ENCODE measurements at regions not wholly inside any gene's neighbourhood (a gene's known extent, or its start where the extent isn't known, plus 50 kb on each side); places are given as distances from the start of the nearest gene placed in this dataset.

- no peak for TF ChIP-seq ZFX (IDR thresholded peaks at IDR 0.05; ENCODE audit: borderline replicate concordance)
- TF ChIP-seq, protein P1, sequence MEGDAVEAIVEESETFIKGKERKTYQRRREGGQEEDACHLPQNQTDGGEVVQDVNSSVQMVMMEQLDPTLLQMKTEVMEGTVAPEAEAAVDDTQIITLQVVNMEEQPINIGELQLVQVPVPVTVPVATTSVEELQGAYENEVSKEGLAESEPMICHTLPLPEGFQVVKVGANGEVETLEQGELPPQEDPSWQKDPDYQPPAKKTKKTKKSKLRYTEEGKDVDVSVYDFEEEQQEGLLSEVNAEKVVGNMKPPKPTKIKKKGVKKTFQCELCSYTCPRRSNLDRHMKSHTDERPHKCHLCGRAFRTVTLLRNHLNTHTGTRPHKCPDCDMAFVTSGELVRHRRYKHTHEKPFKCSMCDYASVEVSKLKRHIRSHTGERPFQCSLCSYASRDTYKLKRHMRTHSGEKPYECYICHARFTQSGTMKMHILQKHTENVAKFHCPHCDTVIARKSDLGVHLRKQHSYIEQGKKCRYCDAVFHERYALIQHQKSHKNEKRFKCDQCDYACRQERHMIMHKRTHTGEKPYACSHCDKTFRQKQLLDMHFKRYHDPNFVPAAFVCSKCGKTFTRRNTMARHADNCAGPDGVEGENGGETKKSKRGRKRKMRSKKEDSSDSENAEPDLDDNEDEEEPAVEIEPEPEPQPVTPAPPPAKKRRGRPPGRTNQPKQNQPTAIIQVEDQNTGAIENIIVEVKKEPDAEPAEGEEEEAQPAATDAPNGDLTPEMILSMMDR (IDR thresholded peaks at IDR 0.05), result peak; percentile 69
- H3K27ac ChIP-seq, result no peak overlapping the region
These were observed 790.8 kb upstream of the KCND2 start for GRCh38 chr7:119482209-119482608.

- TF ChIP-seq ZFX (IDR thresholded peaks at IDR 0.05; ENCODE audit: borderline replicate concordance), result no peak
- TF ChIP-seq, protein P1 (IDR thresholded peaks at IDR 0.05), result no peak
- no peak overlapping the region for H3K27ac ChIP-seq
These were observed 790.3 kb upstream of the KCND2 start for GRCh38 chr7:119482671-119483070.

GRCh38 chr7:119483364-119483763, 789.6 kb upstream of the KCND2 start:
- TF ChIP-seq, protein P1 (IDR thresholded peaks at IDR 0.05), result no peak
- TF ChIP-seq ZFX (IDR thresholded peaks at IDR 0.05; ENCODE audit: borderline replicate concordance), result no peak
- H3K27ac ChIP-seq, result no peak overlapping the region

GRCh38 chr7:119514326-119514725, 758.6 kb upstream of the KCND2 start:
- H3K27ac ChIP-seq, result no peak overlapping the region
- no peak for TF ChIP-seq ZFX (IDR thresholded peaks at IDR 0.05; ENCODE audit: borderline replicate concordance)
- TF ChIP-seq, protein P1 (IDR thresholded peaks at IDR 0.05), result no peak

DNA sequence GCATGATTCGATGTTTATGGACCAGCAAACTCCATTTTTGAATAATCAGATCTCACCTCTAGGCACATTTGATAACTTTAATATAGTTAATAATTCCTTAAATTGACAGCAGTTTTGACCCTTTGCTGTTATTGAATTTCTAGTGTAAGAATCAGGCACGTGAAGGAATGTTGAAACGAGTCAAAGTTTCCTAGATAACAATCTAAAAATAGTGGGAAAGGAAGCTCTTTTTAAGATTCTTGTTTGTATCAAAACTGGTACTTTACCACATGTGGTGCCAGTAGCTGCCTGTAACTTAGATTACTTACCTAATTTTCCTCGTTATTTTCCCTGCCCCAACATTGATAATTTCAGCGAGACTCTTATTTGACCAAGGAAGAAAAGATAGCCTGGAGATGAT, 757.8 kb upstream of the KCND2 start:
- TF ChIP-seq, protein P1 (IDR thresholded peaks at IDR 0.05), result no peak
- no peak for TF ChIP-seq ZFX (IDR thresholded peaks at IDR 0.05; ENCODE audit: borderline replicate concordance)
- H3K27ac ChIP-seq, result no peak overlapping the region

GRCh38 chr7:119515962-119516361, 757.0 kb upstream of the KCND2 start:
- no peak overlapping the region for H3K27ac ChIP-seq
- TF ChIP-seq ZFX (IDR thresholded peaks at IDR 0.05; ENCODE audit: borderline replicate concordance), result no peak
- TF ChIP-seq, protein P1 (IDR thresholded peaks at IDR 0.05), result no peak

GRCh38 chr7:119522263-119522662, 750.7 kb upstream of the KCND2 start:
- no peak overlapping the region for H3K27ac ChIP-seq
- TF ChIP-seq, protein P1 (IDR thresholded peaks at IDR 0.05), result no peak
- TF ChIP-seq ZFX (IDR thresholded peaks at IDR 0.05; ENCODE audit: borderline replicate concordance), result no peak

Measured in 22Rv1 (cell line).